ENCODE measurements at regions not wholly inside any gene's neighbourhood (a gene's known extent, or its start where the extent isn't known, plus 50 kb on each side); places are given as distances from the start of the nearest gene placed in this dataset.

DNA sequence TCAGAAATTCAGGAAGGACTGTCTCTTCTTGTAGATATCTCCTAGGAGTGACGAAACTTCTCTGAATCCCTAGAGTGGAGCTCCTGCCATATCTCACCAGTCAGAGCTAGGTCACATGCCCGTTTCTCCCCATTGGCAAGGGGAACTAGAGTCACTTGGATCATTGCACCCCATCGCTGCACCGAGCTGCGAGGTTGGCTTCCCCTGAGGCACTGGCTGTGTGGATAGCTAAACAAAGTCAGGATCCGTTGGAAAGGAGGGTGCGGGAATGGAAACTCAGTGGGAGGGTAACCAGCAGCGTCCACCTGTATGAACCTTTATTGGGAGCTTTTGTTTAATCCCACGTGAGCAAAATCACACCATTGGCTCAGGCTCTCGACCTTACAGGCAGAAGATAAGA lies 283.8 kb downstream of the BRD1 start:
- DNase-seq, result no peak

GRCh38 chr22:49541693-49542230 lies 285.9 kb downstream of the BRD1 start:
- no peak for DNase-seq

DNA sequence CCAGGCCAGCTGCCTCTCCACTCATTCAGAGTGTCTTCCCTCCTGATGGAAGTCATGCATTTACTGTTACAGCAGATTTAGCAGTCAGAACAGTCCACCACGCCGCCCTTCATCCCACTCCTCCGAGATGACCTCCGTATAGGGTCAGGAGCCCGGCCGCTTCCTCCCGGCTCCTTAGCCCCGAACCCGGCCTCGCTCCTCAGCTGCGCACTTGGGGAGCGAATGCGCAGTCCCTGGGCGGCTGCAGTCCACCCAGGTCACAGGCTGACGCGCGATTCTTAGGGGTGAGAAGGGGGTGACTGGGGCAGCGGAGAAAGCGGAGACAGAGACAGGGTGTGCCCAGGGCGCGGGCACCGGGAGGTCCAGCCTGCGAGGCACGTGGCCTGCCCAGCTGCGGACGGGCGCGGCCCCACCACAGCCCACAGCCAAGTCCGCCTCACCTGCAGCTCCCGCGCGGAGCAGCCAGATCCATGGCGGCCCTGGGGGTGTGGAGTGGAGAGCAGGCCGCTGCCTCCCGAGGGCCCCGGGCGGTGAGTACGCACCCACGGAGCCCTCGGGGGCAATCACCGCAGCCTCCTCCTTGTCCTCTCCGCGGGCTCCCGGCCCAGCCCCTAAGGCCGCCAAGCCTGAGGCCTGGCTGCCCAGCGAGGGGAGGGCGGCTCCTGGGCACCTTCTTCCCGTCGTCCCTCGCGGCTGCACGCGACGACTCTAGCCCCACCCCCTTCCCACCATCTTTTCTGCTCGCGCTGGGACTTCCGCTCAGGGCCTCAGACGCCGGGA lies 286.6 kb downstream of the BRD1 start:
- DNase-seq, result no peak

- DNase-seq, result no peak
Measured at GRCh38 chr22:49540084-49540912, 287.4 kb downstream of the BRD1 start.

- DNase-seq, result no peak
Measured at GRCh38 chr22:49538006-49538405, 289.7 kb downstream of the BRD1 start.

DNA sequence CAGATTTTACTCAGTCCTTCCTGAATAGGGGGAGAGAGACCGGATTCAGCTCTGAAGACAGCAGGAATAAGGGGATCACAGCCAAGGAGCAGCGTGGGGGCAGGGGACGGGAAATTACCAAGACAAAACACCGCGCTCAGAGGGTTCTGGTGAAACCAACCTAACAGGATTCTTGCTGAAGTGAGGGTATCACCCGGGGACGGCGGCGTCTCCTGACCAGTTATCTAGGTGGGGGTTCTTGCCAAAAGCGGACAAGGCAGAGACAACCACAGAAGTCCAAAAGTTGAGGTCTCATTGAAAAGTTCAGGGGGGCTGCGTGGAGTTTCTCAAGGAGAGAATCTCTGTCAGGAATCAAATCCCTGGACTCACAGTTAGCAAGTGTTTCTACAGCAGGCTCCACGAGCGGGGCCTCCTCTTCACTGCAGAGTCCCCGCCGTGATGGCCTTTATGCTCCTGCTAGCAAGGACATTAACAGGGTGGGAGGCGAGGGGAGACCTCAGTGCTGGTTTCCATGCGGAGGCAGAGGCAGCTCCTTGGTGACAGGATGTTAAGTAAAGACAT lies 291.0 kb downstream of the BRD1 start:
- DNase-seq, result no peak

DNA sequence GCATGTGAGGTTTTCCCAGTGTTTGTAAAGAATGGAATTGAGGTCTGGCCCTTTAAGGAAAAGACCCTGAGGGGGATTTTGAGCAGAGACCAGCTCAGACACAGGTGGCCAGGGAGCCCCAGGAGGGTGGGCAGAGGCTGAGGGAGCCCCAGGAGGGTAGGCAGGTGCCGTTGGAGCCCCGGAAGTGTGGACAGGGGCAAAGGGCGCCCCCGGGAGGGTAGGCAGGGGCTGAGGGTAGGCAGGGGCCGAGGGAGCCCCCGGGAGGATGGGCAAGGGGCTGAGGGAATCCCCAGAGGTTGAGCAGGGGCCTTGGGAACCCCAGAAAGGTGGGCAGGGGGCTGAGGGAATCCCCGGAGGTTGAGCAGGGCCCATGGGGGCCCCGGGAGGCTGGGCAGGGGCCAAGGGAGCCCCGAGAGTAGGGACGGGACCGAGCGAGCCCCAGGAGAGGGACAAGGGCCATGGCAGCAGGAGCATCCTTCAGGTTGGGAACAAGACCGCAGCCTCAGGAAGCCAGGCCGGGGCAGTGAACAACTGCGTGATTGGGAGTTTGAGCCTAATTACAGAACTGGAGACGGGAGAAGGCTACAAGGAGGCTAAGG lies 292.0 kb downstream of the BRD1 start:
- no peak for DNase-seq

DNA sequence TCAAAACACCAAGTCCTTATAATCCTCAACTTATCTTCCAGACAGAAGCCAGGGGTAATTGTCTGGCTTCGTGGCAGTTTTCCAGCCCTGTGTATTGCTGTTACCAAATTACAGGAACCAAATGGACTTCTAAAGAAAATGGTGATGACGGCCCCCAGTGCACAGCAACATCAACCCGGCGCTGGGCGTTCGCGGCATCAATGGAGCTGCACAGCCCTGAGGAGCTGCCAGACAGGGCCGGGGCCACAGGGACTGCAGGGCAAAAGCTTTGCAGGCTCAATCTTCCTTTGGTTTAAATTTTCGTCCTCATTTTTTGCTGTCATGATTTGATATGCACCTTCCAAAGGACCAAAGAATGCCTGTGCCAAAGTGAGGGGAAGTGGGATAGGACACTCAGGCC lies 292.5 kb downstream of the BRD1 start:
- DNase-seq, result no peak

DNA sequence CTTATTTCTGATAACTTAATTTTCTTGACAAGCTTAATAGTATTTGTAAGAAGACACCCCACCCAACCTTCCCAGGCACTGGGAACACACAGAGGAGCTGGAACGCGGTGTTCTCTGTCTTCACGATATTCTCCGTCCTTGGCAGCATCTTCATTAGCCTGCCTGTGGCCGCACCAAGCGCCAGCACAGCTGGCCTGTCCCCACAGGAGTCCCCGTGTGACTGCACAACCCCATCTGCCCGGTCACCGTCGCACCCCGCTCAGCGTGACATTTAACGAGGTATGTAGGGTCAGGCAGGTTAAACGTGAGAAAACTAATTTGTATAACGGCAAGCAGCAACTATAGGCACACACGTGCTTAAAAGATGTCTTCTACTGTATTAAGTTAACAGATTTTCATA lies 293.3 kb downstream of the BRD1 start:
- DNase-seq, result no peak

DNA sequence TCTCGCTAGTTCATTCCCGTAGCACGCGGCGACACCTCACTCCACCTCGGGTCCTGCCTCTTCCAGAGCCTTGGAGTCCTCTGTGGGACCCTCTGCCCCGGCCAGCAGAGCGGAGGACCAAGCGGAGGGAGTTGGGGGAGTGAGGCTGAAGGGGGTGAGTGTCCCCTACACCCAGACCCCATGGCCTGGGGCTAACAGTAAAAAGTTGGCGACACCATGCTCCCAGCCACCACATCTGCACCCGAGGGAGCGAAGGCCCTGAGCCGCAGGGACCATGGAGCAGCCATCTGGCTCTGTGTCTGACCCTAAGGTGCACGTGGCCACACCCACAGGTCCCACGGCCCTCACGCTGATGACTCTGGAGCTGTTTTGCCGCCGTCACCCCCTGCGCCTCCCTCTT lies 293.8 kb downstream of the BRD1 start:
- no peak for DNase-seq

GRCh38 chr22:49532869-49533802 lies 294.5 kb downstream of the BRD1 start:
- no peak for DNase-seq

DNA sequence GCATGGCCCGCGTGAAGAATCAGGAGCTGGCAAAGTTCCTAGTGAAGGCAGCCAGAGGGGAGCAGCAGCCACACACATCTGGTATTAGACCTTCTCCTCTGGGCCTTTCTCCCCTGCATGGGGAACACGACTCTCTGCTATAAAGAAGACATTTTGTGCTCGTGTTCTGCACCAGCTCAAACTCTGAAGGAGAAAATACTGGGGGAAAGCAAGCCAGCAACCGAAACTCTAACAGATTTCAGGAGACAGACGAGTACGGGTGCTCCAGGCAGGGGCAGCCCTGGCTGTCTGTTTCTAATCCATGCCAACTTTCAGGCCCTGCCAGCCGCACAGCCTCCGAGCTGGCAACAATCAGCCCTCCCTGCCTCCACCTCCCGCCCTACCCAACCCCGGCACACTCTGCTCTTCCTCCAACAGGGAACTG lies 296.3 kb downstream of the BRD1 start:
- DNase-seq, result no peak

- no peak for DNase-seq
Measured at GRCh38 chr22:49530671-49531367, 296.9 kb downstream of the BRD1 start.

GRCh38 chr22:49528420-49528720 lies 299.3 kb downstream of the BRD1 start:
- DNase-seq, result no peak

GRCh38 chr22:49527611-49528419 lies 299.9 kb downstream of the BRD1 start:
- no peak for DNase-seq

- DNase-seq, result no peak
Measured at GRCh38 chr22:49525801-49526535, 301.7 kb downstream of the BRD1 start.

DNA sequence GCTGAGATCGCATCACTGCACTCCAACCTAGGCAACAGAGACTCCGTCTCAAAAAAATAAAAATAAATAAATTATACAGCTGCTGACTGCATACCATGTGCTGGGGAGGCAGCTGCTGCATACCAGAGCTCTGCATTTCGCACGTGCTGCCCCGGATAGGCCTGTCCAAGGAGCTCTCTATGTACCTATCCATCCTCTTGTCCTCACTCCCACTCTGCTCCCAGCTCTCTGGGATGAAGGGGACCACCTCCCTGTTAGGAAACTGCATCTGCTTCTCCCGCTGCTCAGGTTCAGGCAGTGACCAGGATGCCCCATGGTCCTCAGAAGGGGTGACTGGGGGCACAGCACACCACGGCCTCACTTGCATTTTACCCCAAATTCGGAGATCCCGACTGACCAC lies 302.3 kb downstream of the BRD1 start:
- DNase-seq, result no peak

DNA sequence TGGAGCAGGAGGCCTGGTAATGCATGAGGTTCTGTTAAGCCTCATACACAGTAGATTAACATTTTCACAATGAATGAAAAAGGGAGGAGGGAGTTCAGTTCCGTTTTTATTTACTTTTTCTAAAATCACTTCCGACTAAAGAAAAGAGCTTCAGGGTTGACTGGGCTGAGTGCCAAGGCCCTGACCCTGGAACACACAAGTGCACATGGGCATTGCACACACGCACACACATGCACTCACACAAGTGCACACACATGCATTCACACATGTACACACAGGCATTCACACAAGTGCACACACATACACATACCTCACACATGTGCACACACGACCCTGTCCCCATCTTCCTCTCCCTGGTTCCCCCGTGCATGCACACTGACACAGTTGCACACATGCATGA lies 303.3 kb downstream of the BRD1 start:
- no peak for DNase-seq

GRCh38 chr22:49523374-49524008 lies 304.2 kb downstream of the BRD1 start:
- DNase-seq, result no peak

All from NCI-H1417 treated with DMSO at 0.1 percent for 48 hours (cell line).